D721Med (cell line): ENCODE measurements at regions not wholly inside any gene's neighbourhood (a gene's known extent, or its start where the extent isn't known, plus 50 kb on each side); places are given as distances from the start of the nearest gene placed in this dataset.

Experiments
- DNase-seq: peaks from one replicate; pipeline ENCODE4 v3.0.0; 2011; ENCODE audit warnings: low spot score; ENCODE audit not compliant: insufficient read length
- FAIRE-seq: peaks from 2 replicates; lab custom pipeline; 2011; peaks lifted over from hg19 to GRCh38; lab: Jason Lieb, UNC
- TF ChIP-seq, protein P1 (sequence below): IDR thresholded peaks from 2 replicates; pipeline ENCODE4 v1.5.1; 2012; ENCODE audit warnings: mild to moderate bottlenecking, control low read depth; ENCODE audit not compliant: insufficient read depth; ENCODE audit errors: missing control alignments

DNA sequence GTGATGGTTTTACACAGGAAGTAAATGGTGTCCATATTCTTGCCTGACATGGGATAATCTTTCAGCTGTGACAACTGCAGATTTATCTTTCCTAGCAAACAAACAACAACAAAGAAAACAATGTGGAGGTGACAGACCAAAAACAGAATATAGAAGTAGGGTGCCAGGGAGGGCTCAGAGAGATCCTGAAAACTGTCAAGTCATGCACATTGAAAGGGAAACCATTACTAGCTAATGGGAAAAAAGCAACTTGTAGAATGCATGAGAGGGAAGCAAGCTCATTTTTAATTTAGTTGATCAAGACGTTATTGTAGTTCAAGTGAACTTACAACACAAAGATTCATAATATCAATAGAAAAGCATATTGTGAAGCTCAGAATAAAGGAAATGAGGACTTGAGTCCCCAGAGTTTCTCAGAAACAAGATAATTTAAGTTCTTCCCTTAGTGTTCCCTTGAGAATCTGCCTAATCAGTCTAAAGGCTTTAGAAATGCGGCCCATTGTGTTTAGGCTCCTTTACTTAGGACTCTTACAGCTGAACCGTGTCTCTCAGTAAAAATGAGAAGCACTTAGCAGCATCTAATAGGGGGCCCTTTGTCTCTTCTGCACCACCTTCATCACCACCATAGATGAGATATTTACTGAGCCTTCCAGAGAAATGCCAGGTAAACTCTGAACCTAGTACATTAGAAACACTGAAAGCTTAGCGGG lies 115.6 kb upstream of the CADPS start:
- FAIRE-seq, result no peak
- TF ChIP-seq, protein P1, sequence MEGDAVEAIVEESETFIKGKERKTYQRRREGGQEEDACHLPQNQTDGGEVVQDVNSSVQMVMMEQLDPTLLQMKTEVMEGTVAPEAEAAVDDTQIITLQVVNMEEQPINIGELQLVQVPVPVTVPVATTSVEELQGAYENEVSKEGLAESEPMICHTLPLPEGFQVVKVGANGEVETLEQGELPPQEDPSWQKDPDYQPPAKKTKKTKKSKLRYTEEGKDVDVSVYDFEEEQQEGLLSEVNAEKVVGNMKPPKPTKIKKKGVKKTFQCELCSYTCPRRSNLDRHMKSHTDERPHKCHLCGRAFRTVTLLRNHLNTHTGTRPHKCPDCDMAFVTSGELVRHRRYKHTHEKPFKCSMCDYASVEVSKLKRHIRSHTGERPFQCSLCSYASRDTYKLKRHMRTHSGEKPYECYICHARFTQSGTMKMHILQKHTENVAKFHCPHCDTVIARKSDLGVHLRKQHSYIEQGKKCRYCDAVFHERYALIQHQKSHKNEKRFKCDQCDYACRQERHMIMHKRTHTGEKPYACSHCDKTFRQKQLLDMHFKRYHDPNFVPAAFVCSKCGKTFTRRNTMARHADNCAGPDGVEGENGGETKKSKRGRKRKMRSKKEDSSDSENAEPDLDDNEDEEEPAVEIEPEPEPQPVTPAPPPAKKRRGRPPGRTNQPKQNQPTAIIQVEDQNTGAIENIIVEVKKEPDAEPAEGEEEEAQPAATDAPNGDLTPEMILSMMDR, result no peak

DNA sequence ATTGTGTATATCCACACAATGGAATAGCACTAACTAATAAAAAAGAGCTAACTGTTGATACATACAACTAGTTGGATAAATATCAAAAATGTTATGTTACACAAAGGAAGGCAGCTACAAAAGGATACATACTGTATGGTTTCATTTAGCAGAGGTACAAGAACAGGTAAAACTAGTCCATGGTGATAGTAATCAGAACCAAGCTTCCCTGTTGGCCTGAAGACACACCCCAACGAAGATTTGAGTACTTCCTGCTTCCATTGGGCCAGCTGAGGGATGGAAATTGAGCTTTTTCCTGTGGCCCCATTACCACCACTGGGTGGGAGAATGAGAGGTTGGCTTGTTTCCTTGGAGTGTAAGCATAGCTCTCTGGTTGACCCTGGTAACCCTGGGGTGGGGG lies 117.3 kb upstream of the CADPS start:
- TF ChIP-seq, protein P1, result no peak
- no peak for FAIRE-seq
- no peak for DNase-seq

More for the DNA sequence above, 115.6 kb upstream of the CADPS start:
- DNase-seq, result no peak

DNA sequence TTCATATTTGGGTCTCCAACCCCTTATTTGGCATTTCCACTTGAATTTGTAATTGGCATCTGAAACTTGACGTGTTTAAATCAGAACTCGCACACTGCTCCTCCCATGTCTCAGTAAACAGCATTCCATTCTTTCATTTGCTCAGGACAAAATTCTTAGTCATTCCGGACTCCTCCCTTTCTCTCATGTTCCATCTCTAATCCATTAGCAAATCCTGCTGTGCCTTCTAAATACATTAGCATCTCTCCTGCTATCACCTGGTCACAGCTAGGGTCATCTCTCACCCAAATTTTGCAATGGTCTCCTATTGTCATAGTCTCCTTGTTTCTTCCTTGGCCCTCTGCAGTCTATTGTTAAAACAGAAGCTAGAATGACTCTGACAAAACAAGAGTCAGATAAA lies 119.9 kb upstream of the CADPS start:
- no peak for DNase-seq
- FAIRE-seq, result no peak
- TF ChIP-seq, protein P1, result no peak

DNA sequence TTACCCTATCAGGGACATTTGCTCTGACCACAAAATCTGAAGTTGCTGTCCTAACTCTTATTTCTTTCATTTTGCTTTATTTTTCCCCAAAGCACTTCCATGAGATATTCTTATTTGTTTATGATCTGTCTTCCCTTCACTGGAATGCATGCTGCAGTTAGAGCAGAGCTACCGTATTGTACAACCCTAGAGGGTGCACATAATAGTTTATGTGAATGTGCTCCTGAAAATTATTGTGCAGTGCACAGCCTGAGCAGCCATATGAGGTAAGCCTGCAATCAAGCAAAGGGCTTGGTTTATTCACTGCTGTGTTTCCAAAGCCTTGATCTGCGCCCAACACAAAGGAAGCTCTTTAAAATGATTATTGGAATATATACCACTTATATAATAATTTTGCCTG lies 120.3 kb upstream of the CADPS start:
- DNase-seq (no peak), FAIRE-seq (no peak)
- TF ChIP-seq, protein P1, result no peak

DNA sequence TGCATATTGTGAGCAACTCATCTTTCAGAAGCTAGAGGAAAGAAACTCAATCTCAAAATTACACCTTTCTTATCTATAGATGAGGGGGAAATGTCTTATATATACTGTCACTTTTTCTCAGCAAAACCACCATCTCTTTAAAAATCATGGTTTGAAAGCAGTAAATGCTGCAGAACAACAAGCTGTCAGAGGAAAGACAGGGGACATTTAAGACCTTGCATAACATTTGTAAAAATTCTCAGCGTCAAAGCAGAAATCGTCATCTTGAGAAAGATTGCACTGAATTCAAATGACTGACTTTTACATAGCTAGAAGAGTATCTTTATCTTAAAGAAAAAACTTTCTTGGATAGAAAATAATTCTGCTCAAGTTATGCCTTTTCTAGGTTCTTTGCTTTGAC lies 122.2 kb upstream of the CADPS start:
- TF ChIP-seq, protein P1, result no peak
- FAIRE-seq, result no peak
- no peak for DNase-seq

DNA sequence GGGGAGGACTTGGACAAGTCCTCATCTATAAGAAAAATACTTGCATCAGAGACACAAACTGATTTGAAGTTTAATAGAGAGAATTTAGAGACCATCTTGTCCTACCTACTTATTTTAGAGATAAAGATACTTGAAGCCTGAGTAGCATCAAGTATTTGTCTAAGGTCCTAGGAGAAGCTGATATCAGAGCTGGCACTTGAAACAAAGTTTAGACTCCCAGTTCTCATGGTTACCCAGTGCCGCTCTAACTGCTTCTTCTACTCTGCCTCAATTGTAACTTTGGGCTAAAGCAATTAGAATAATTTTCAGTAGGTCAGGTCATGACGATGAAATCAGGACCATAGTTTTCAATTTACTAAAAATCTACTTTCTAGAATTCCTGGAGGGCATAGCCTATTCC lies 123.9 kb upstream of the CADPS start:
- TF ChIP-seq, protein P1, result no peak

DNA sequence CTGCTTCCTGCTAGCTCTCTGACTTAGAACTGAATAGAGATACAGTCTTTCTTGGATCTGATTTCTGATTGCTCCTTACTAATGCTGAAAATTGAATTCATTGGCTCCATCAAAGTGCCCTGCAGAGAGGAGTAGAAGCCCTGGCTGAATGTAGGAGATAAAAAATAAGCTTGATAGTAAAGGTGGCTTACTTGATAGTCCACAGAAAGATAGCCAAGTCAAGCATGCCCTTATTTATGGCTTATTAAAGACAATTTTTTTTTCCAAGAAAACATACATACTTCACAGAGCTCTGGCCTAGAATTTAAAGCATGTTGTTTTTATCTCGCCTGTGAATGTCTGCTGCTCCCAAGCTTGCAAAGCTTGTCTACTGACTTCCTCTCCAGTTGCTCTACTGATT lies 124.6 kb upstream of the CADPS start:
- TF ChIP-seq, protein P1, result no peak
- FAIRE-seq, result no peak
- no peak for DNase-seq

More for the DNA sequence above, 123.9 kb upstream of the CADPS start:
- DNase-seq, result no peak
- no peak for FAIRE-seq
